ENCODE measurements at regions not wholly inside any gene's neighbourhood (a gene's known extent, or its start where the extent isn't known, plus 50 kb on each side); places are given as distances from the start of the nearest gene placed in this dataset.

GRCh38 chr11:106533046-106533445, 455.6 kb downstream of the AASDHPPT start:
- in situ Hi-C loops (cut with MboI; ENCODE audit: low sequenced_read_pairs in 4 of 4) = no loop called here

GRCh38 chr11:106540001-106540400, 462.5 kb downstream of the AASDHPPT start:
- Histone ChIP-seq H3K27me3 (no peaks in the 10 kb centered on the region), H3K4me3 (no peak overlapping the region), H3K27ac (no peak overlapping the region), H3K9me3 (no peaks in the 10 kb centered on the region), H3K4me1 (no peaks in the 10 kb centered on the region), H3K36me3 (no peaks in the 10 kb centered on the region)
- in situ Hi-C loops (cut with MboI; ENCODE audit: low sequenced_read_pairs in 4 of 4) (no loop called here), intact Hi-C loops (cut with DNase I; ENCODE audit: low total_unique reads) (no loop called here)
- TF ChIP-seq POLR2A (IDR thresholded peaks at IDR 0.05) = no peak
- TF ChIP-seq CTCF (IDR thresholded peaks at IDR 0.05 in 4 of 5, conservative IDR thresholded peaks at IDR 0.05 in 1 of 5) = no peak
- DNase-seq = no peak
- ATAC-seq = no peak

More at GRCh38 chr11:106533046-106533445, 455.6 kb downstream of the AASDHPPT start:
- no peaks in the 10 kb centered on the region for H3K36me3 ChIP-seq
- no peaks in the 10 kb centered on the region for H3K4me1 ChIP-seq
- no peaks in the 10 kb centered on the region for H3K27me3 ChIP-seq
- no peak overlapping the region for H3K4me3 ChIP-seq
- ATAC-seq (no peak), DNase-seq (no peak)
- no peak overlapping the region for H3K27ac ChIP-seq
- intact Hi-C loops (cut with DNase I; ENCODE audit: low total_unique reads) = no loop called here
- H3K9me3 ChIP-seq = no peaks in the 10 kb centered on the region
- no peak for TF ChIP-seq CTCF (IDR thresholded peaks at IDR 0.05 in 4 of 5, conservative IDR thresholded peaks at IDR 0.05 in 1 of 5)
- no peak for TF ChIP-seq POLR2A (IDR thresholded peaks at IDR 0.05)

DNA sequence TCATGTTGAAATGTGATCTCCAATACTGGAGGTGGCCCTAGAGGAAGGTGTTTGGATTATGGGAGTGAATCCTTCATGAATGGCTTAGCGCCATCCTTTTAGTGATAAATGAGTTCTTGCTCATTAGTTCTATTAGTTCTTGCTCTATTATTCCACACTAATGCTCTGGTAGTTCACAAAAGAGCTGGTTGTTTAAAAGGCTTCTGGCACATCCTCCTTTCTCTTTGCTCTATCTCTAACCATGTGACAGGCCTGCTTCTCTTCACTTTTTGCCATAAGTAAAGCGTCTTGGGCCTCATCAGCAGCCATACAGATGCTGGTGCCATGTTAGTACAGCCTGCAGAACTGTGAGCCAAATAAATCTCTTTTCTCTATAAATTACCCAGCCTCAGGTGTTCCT, 469.9 kb downstream of the GUCY1A2 start:
- Histone ChIP-seq H3K36me3 (no peaks in the 10 kb centered on the region), H3K27me3 (no peaks in the 10 kb centered on the region), H3K27ac (no peak overlapping the region), H3K4me3 (no peak overlapping the region), H3K9me3 (no peaks in the 10 kb centered on the region), H3K4me1 (no peaks in the 10 kb centered on the region)
- in situ Hi-C loops (cut with MboI; ENCODE audit: low sequenced_read_pairs in 4 of 4) = no loop called here
- ATAC-seq (no peak), DNase-seq (no peak)
- intact Hi-C loops (cut with DNase I; ENCODE audit: low total_unique reads) = no loop called here
- no peak for TF ChIP-seq CTCF (IDR thresholded peaks at IDR 0.05 in 4 of 5, conservative IDR thresholded peaks at IDR 0.05 in 1 of 5)
- TF ChIP-seq POLR2A (IDR thresholded peaks at IDR 0.05) = no peak

GRCh38 chr11:106551744-106552673, 466.3 kb downstream of the GUCY1A2 start:
- intact Hi-C loops (cut with DNase I; ENCODE audit: low total_unique reads) = no loop called here
- H3K27ac ChIP-seq = no peak overlapping the region
- no peaks in the 10 kb centered on the region for H3K9me3 ChIP-seq
- no peaks in the 10 kb centered on the region for H3K36me3 ChIP-seq
- no peaks in the 10 kb centered on the region for H3K27me3 ChIP-seq
- in situ Hi-C loops (cut with MboI; ENCODE audit: low sequenced_read_pairs in 4 of 4) = no loop called here
- ATAC-seq (no peak), DNase-seq (no peak)
- H3K4me3 ChIP-seq = no peak overlapping the region
- no peaks in the 10 kb centered on the region for H3K4me1 ChIP-seq
- TF ChIP-seq POLR2A (IDR thresholded peaks at IDR 0.05) (no peak), CTCF (IDR thresholded peaks at IDR 0.05 in 4 of 5, conservative IDR thresholded peaks at IDR 0.05 in 1 of 5) (no peak)
